Posterior vena cava (tissue), 2 donors: ENCODE measurements at regions not wholly inside any gene's neighbourhood (a gene's known extent, or its start where the extent isn't known, plus 50 kb on each side); places are given as distances from the start of the nearest gene placed in this dataset.

Experiments used
- DNase-seq: peaks from one replicate; pipeline ENCODE4 v3.0.0-alpha.2; 2020; ENCODE audit warnings: low spot score
- intact Hi-C, 2 donors: fragments of 100-400 bp; cut with DNase I; formaldehyde crosslinking; loops; one replicate each; pipeline versions ENCODE4 v1.14.1 to v1.14.2; 2022 to 2023
- donor health status: DM: yes; HTN: yes; CAD: no.
- donor health status: DM: yes; HTN: yes; CAD: no.

GRCh38 chr18:41585512-41585911 lies 369.5 kb upstream of the PIK3C3 start:
- no peak for DNase-seq
- intact Hi-C loops: no loop called here

- intact Hi-C loops: no loop called here
- DNase-seq: no peak
Measured at GRCh38 chr18:41579185-41579584, 375.8 kb upstream of the PIK3C3 start.

GRCh38 chr18:41577529-41577928 lies 377.5 kb upstream of the PIK3C3 start:
- intact Hi-C loops: no loop called here
- no peak for DNase-seq

GRCh38 chr18:41576643-41577042 lies 378.4 kb upstream of the PIK3C3 start:
- intact Hi-C loops: no loop called here
- no peak for DNase-seq

GRCh38 chr18:41569867-41570266 lies 385.2 kb upstream of the PIK3C3 start:
- DNase-seq: no peak
- intact Hi-C loops: no loop called here

- DNase-seq: no peak
- intact Hi-C loops: no loop called here
Measured at GRCh38 chr18:41561961-41562360, 393.1 kb upstream of the PIK3C3 start.

- intact Hi-C loops: no loop called here
- DNase-seq: no peak
Measured at GRCh38 chr18:41558715-41559114, 396.3 kb upstream of the PIK3C3 start.

GRCh38 chr18:41553716-41554115 lies 401.3 kb upstream of the PIK3C3 start:
- DNase-seq: no peak
- intact Hi-C loops: no loop called here

GRCh38 chr18:41548521-41549260 lies 406.3 kb upstream of the PIK3C3 start:
- intact Hi-C loops: no loop called here
- DNase-seq: no peak

- no peak for DNase-seq
- intact Hi-C loops: loop anchor here in 1 of 2 donors (2.0 kb wide), 1 partner anchor 52 kb away; no protein-coding TSS in a partner anchor
Measured at GRCh38 chr18:41545091-41545888, 409.7 kb upstream of the PIK3C3 start.

GRCh38 chr18:41543815-41544214 lies 411.2 kb upstream of the PIK3C3 start:
- no peak for DNase-seq
- intact Hi-C loops: loop anchor here in 1 of 2 donors (2.0 kb wide), 1 partner anchor 53 kb away; no protein-coding TSS in a partner anchor

- DNase-seq: no peak
- intact Hi-C loops: no loop called here
Measured at GRCh38 chr18:41540237-41540871, 414.7 kb upstream of the PIK3C3 start.

GRCh38 chr18:41538751-41539150 lies 416.3 kb upstream of the PIK3C3 start:
- intact Hi-C loops: no loop called here
- no peak for DNase-seq

- intact Hi-C loops: no loop called here
- DNase-seq: no peak
Measured at GRCh38 chr18:41537666-41538065, 417.4 kb upstream of the PIK3C3 start.

- DNase-seq: no peak
- intact Hi-C loops: no loop called here
Measured at GRCh38 chr18:41532344-41533086, 422.5 kb upstream of the PIK3C3 start.

- no peak for DNase-seq
- intact Hi-C loops: no loop called here
Measured at GRCh38 chr18:41530970-41531369, 424.1 kb upstream of the PIK3C3 start.

GRCh38 chr18:41529093-41529492 lies 425.9 kb upstream of the PIK3C3 start:
- intact Hi-C loops: no loop called here
- no peak for DNase-seq

GRCh38 chr18:41526054-41526453 lies 429.0 kb upstream of the PIK3C3 start:
- intact Hi-C loops: no loop called here
- DNase-seq: no peak

GRCh38 chr18:41524674-41525470 lies 430.2 kb upstream of the PIK3C3 start:
- DNase-seq: no peak
- intact Hi-C loops: no loop called here
